OCI-LY7 (cell line): ENCODE measurements at regions not wholly inside any gene's neighbourhood (a gene's known extent, or its start where the extent isn't known, plus 50 kb on each side); places are given as distances from the start of the nearest gene placed in this dataset.
"Not testable (repeated sequence)": the region's sequence is repeated elsewhere in the genome, so short reads cannot be mapped to it uniquely, and the experiment has no call there.

ENCODE experiments used
- BruUV-seq: library from RNA; stranded (reverse); fragments of 400-500 nt; replicated peaks from 2 replicates; lab custom pipeline; 2021; lab: Mats Ljungman, UMichigan
- CTCF ChIA-PET: fragments of 300-600 bp; sonication (Branson Sonifier 250); formaldehyde crosslinking; loops from one replicate; lab custom pipeline; 2022; ENCODE audit warnings: antibody characterized with exemption; ENCODE audit not compliant: unreplicated experiment; lab: Charles Lee
- POLR2A ChIA-PET: fragments of 300-600 bp; sonication (Branson Sonifier 250); formaldehyde crosslinking; loops from one replicate; lab custom pipeline; 2022; ENCODE audit warnings: antibody characterized with exemption; lab: Charles Lee
- DNase-seq: peaks from one replicate; pipeline ENCODE4 v3.0.0-alpha.2; 2015; ENCODE audit warnings: low spot score
- H2AFZ ChIP-seq: fragments of 200-600 bp; sonication (generic), shearing (Covaris generic); 2 replicates; pipeline ENCODE4 v1.6.1; 2014; ENCODE audit warnings: mild to moderate bottlenecking, antibody characterized with exemption, low read length, moderate library complexity
- H3K27ac ChIP-seq: fragments of 200-600 bp; sonication (generic); 2 replicates; pipeline ENCODE4 v1.5.1; 2014; ENCODE audit warnings: mixed run types, low read depth, mild to moderate bottlenecking, moderate library complexity, low read length, inconsistent platforms; ENCODE audit not compliant: poor library complexity, severe bottlenecking
- H3K36me3 ChIP-seq: fragments of 200-600 bp; sonication (generic); 2 replicates; pipeline ENCODE4 v1.6.1; 2014; ENCODE audit warnings: mild to moderate bottlenecking, antibody characterized with exemption, low read length, moderate library complexity, mixed read lengths; ENCODE audit not compliant: insufficient read depth
- H3K4me1 ChIP-seq: fragments of 200-600 bp; sonication (generic); 2 replicates; pipeline ENCODE4 v1.5.1; 2014; ENCODE audit warnings: mild to moderate bottlenecking, low read length; ENCODE audit not compliant: insufficient read depth, poor library complexity, severe bottlenecking
- H3K4me2 ChIP-seq: fragments of 200-600 bp; sonication (generic); 2 replicates; pipeline ENCODE4 v1.6.1; 2014; ENCODE audit warnings: mild to moderate bottlenecking, low read length
- H3K4me3 ChIP-seq: fragments of 200-600 bp; sonication (generic); 2 replicates; pipeline ENCODE4 v1.5.1; 2014; ENCODE audit warnings: mild to moderate bottlenecking, low read depth, low read length; ENCODE audit not compliant: poor library complexity, severe bottlenecking
- H3K79me2 ChIP-seq: fragments of 200-600 bp; sonication (generic); 2 replicates; pipeline ENCODE4 v1.6.1; 2016; ENCODE audit warnings: low read depth, mild to moderate bottlenecking, low read length, moderate library complexity, mixed read lengths; ENCODE audit not compliant: insufficient read depth
- H3K9me2 ChIP-seq: fragments of 200-600 bp; sonication (generic); 2 replicates; pipeline ENCODE4 v1.6.1; 2016; ENCODE audit warnings: mild to moderate bottlenecking, low read length, mixed read lengths; ENCODE audit not compliant: insufficient read depth
- H3K9me3 ChIP-seq: fragments of 200-600 bp; sonication (generic); 2 replicates; pipeline ENCODE4 v1.6.1; 2014; ENCODE audit warnings: mild to moderate bottlenecking, mixed run types, low read length, mixed read lengths
- H4K20me1 ChIP-seq: fragments of 200-600 bp; sonication (generic); 2 replicates; pipeline ENCODE4 v1.6.1; 2014; ENCODE audit warnings: mild to moderate bottlenecking, antibody characterized with exemption, low read length, moderate library complexity, mixed read lengths; ENCODE audit not compliant: insufficient read depth
- EZH2phosphoT487 ChIP-seq: fragments of 200-600 bp; sonication (generic); IDR thresholded peaks from 2 replicates; pipeline ENCODE4 v1.6.1; 2018; ENCODE audit warnings: low read depth, borderline replicate concordance, mild to moderate bottlenecking, mixed run types, antibody characterized with exemption, low read length, moderate library complexity, mixed read lengths
- intact Hi-C: fragments of 100-400 bp; cut with micrococcal nuclease; formaldehyde crosslinking; loops from one replicate; pipeline ENCODE4 v1.10.0; 2022; ENCODE audit not compliant: unreplicated experiment
- TF ChIP-seq, protein P1 (sequence below): fragments of 200-600 bp; sonication (generic); conservative IDR thresholded peaks from 2 replicates; pipeline ENCODE4 v1.5.1; 2014; ENCODE audit warnings: mild to moderate bottlenecking, antibody characterized with exemption, low read length, moderate library complexity, mixed read lengths

DNA sequence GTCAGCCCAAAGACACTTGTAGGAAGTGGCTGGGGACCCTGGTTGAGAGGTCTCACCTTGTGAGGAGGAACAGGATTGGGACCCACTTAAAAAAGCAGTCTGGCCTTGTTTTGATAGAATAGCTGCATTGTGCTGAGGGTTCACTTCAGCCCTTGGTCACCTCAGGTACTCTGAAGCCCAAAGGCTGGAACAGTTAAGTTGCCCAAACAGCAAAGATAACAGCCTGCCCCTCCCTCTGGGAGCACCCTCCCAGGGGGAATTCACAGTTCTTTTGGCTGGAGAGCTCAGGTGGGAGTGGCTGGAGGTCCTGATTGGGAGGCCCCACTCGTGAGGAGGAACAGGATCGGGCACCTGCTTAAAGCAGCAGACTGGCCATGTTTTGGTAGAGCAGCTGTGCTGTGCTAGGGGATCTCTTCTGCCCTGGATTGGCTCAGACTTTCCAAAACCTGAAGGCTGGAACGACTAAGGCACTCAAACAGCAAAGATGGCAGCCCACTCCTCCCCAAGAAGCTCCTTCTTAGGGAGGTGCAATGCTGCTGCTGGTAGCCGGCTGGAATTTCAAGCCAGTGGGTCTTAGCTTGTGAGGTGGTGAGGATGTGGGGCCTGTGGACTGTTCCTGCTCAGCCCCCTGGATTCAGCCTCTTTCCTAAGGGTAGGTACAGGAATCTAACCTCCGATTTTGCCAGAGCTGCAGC is 143.8 kb upstream of the SLC38A2 start:
- POLR2A ChIA-PET, result interaction anchor here (0.6 kb wide), 1 partner anchor 461 kb away, joined by 3 read pairs; no protein-coding TSS in a partner anchor

DNA sequence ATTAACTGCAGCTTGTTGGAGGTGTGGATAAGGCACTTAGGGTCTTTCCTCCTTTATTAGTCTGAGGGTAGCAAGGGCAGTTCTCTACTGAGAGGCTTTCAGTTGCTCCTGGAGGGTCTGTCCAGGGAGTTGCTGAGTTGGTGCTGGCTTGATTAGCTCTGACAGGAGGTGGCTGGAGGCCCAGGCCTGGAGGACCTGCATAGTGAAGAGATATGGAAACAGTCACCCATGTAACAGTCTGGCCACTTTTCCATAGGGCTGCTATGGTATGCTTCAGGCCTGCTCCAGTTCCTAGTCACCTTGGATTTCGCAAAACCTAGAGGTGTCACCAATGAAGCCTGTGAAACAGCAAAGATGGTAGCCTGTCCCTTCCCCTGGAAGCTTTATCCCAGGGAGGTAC is 143.3 kb upstream of the SLC38A2 start:
- H3K27ac ChIP-seq, result no peak overlapping the region
- intact Hi-C loops, result no loop called here
- POLR2A ChIA-PET, result no interaction called here
- no peaks in the 10 kb centered on the region for H3K79me2 ChIP-seq
- H3K4me3 ChIP-seq, result no peak overlapping the region
- no peaks in the 10 kb centered on the region for H3K9me2 ChIP-seq
- no peaks in the 10 kb centered on the region for H4K20me1 ChIP-seq
- CTCF ChIA-PET, result no interaction called here
- H3K36me3 ChIP-seq, result no peaks in the 10 kb centered on the region
- no peaks in the 10 kb centered on the region for H3K4me1 ChIP-seq
- no TSS peak for BruUV-seq
- no peak overlapping the region for H3K4me2 ChIP-seq
- no peak for DNase-seq
- H3K9me3 ChIP-seq, result no peaks in the 10 kb centered on the region
- TF ChIP-seq EZH2phosphoT487, result no peak
- TF ChIP-seq, protein P1, sequence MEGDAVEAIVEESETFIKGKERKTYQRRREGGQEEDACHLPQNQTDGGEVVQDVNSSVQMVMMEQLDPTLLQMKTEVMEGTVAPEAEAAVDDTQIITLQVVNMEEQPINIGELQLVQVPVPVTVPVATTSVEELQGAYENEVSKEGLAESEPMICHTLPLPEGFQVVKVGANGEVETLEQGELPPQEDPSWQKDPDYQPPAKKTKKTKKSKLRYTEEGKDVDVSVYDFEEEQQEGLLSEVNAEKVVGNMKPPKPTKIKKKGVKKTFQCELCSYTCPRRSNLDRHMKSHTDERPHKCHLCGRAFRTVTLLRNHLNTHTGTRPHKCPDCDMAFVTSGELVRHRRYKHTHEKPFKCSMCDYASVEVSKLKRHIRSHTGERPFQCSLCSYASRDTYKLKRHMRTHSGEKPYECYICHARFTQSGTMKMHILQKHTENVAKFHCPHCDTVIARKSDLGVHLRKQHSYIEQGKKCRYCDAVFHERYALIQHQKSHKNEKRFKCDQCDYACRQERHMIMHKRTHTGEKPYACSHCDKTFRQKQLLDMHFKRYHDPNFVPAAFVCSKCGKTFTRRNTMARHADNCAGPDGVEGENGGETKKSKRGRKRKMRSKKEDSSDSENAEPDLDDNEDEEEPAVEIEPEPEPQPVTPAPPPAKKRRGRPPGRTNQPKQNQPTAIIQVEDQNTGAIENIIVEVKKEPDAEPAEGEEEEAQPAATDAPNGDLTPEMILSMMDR, result no peak
- no peak overlapping the region for H2AFZ ChIP-seq

More for the DNA sequence above, 143.8 kb upstream of the SLC38A2 start:
- Histone ChIP-seq H3K9me3 (no peaks in the 10 kb centered on the region), H3K79me2 (no peaks in the 10 kb centered on the region), H3K36me3 (no peaks in the 10 kb centered on the region), H2AFZ (no peak overlapping the region), H3K9me2 (no peaks in the 10 kb centered on the region), H3K4me2 (no peak overlapping the region), H3K4me1 (no peaks in the 10 kb centered on the region), H4K20me1 (no peaks in the 10 kb centered on the region), H3K4me3 (no peak overlapping the region), H3K27ac (no peak overlapping the region)
- TF ChIP-seq, protein P1, result no peak
- CTCF ChIA-PET, result no interaction called here
- BruUV-seq, result no TSS peak
- no peak for DNase-seq
- intact Hi-C loops, result no loop called here

DNA sequence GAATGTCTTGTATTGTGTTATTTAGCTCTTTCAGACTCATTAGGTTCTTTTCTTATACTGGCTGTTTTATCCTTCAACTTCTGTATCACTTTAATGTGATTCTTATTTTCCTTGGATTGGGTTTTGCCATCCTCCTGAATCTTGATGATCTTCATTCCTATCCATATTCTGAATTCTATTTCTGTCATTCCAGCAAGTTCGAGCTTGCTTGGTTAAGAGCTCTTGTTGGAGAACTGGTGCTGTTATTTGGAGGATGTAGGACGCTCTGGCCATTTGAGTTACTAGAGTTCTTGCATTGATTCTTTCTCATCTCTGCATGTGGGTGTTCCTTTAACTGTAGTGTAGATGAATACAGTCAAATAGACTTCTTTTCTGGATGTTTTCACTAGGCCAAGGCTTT is 142.3 kb upstream of the SLC38A2 start:
- H3K9me2 ChIP-seq, result no peaks in the 10 kb centered on the region
- no TSS peak for BruUV-seq
- H3K79me2 ChIP-seq, result no peaks in the 10 kb centered on the region
- H3K4me3 ChIP-seq, result no peak overlapping the region
- ChIA-PET CTCF (no interaction called here), POLR2A (interaction anchor here (0.7 kb wide), 2 partner anchors 183 to 924 kb away, joined by 3 read pairs; no protein-coding TSS in a partner anchor)
- H3K4me1 ChIP-seq, result no peaks in the 10 kb centered on the region
- no peaks in the 10 kb centered on the region for H4K20me1 ChIP-seq
- H3K36me3 ChIP-seq, result no peaks in the 10 kb centered on the region
- no peak overlapping the region for H3K4me2 ChIP-seq
- H3K27ac ChIP-seq, result no peak overlapping the region
- no peak for DNase-seq
- no peaks in the 10 kb centered on the region for H3K9me3 ChIP-seq
- no peak overlapping the region for H2AFZ ChIP-seq
- no peak for TF ChIP-seq EZH2phosphoT487
- TF ChIP-seq, protein P1, result no peak
- intact Hi-C loops, result no loop called here

DNA sequence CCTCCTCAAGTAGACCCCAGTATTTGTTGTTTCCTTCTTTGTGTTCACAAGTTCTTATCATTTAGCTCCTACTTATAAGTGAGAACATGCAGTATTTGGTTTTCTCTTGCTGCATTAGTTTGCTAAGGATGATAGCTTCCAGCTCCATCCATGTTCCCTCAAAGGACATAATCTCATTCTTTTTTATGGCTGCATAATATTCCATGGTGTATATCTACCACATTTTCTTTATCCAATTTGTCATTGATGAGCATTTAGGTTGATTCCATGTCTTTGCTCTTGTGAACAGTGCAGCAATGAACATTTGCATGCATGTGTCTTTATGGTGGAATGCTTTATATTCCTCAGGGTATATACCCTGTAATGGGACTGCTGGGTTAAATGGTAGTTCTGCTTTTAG is 137.7 kb upstream of the SLC38A2 start:
- BruUV-seq, H3K9me2 ChIP-seq, intact Hi-C loops, H3K9me3 ChIP-seq, H2AFZ ChIP-seq, H3K27ac ChIP-seq, H3K4me3 ChIP-seq, DNase-seq, H4K20me1 ChIP-seq, H3K4me1 ChIP-seq, H3K36me3 ChIP-seq, H3K79me2 ChIP-seq, H3K4me2 ChIP-seq, CTCF ChIA-PET: not testable (repeated sequence)
- POLR2A ChIA-PET, result interaction anchor here (1.0 kb wide), 1 partner anchor 14 kb away, joined by 4 read pairs; no protein-coding TSS in a partner anchor
